OCI-LY1 (cell line): ENCODE measurements at regions not wholly inside any gene's neighbourhood (a gene's known extent, or its start where the extent isn't known, plus 50 kb on each side); places are given as distances from the start of the nearest gene placed in this dataset.

ENCODE experiments used
- H2AFZ ChIP-seq: fragments of 200-600 bp; sonication (generic), shearing (Covaris generic); 2 replicates; pipeline ENCODE4 v1.6.0; 2014; ENCODE audit warnings: antibody characterized with exemption, mild to moderate bottlenecking, low read length
- H3F3A ChIP-seq: fragments of 200-600 bp; sonication (generic), shearing (Covaris generic); 2 replicates; pipeline ENCODE4 v1.6.0; 2014; ENCODE audit warnings: mild to moderate bottlenecking, antibody characterized with exemption, low read length, moderate library complexity; ENCODE audit not compliant: insufficient read depth
- H3K27ac ChIP-seq: fragments of 200-600 bp; sonication (generic); 2 replicates; pipeline ENCODE4 v1.5.1; 2014; ENCODE audit warnings: low read length, mixed run types, mild to moderate bottlenecking, low read depth; ENCODE audit not compliant: poor library complexity, severe bottlenecking
- H3K27me3 ChIP-seq: fragments of 200-600 bp; sonication (generic); 2 replicates; pipeline ENCODE4 v1.6.0; 2014; ENCODE audit warnings: antibody characterized with exemption, mild to moderate bottlenecking, low read length, moderate library complexity; ENCODE audit not compliant: insufficient read depth
- H3K36me3 ChIP-seq: fragments of 200-600 bp; sonication (generic); 2 replicates; pipeline ENCODE4 v1.6.1; 2014; ENCODE audit warnings: mild to moderate bottlenecking, antibody characterized with exemption, low read length, moderate library complexity, mixed read lengths; ENCODE audit not compliant: insufficient read depth
- H3K4me1 ChIP-seq: fragments of 200-600 bp; sonication (generic); 2 replicates; pipeline ENCODE4 v1.5.1; 2014; ENCODE audit warnings: mild to moderate bottlenecking, low read length, moderate library complexity; ENCODE audit not compliant: insufficient read depth, severe bottlenecking
- H3K4me2 ChIP-seq: fragments of 200-600 bp; sonication (generic), shearing (Covaris generic); 2 replicates; pipeline ENCODE4 v1.6.1; 2014; ENCODE audit warnings: low read length
- H3K4me3 ChIP-seq: fragments of 200-600 bp; sonication (generic); 2 replicates; pipeline ENCODE4 v1.5.1; 2014; ENCODE audit warnings: low read length, low read depth, mild to moderate bottlenecking, mixed read lengths; ENCODE audit not compliant: poor library complexity, severe bottlenecking
- H3K79me2 ChIP-seq: fragments of 200-600 bp; shearing (Covaris generic); 2 replicates; pipeline ENCODE4 v1.6.1; 2016; ENCODE audit warnings: mixed run types, low read length, mixed read lengths; ENCODE audit not compliant: insufficient read depth
- H3K9ac ChIP-seq: fragments of 200-600 bp; sonication (generic), shearing (Covaris generic); 2 replicates; pipeline ENCODE4 v1.6.1; 2014; ENCODE audit warnings: mild to moderate bottlenecking, low read length, mixed read lengths
- H3K9me2 ChIP-seq: fragments of 200-600 bp; sonication (generic), shearing (Covaris generic); 2 replicates; pipeline ENCODE4 v1.6.1; 2014; ENCODE audit warnings: low read depth, mild to moderate bottlenecking, low read length, mixed read lengths
- H3K9me3 ChIP-seq: fragments of 200-600 bp; shearing (Covaris generic); 2 replicates; pipeline ENCODE4 v1.6.1; 2014; ENCODE audit warnings: low read length, mixed read lengths
- H4K20me1 ChIP-seq: fragments of 200-600 bp; sonication (generic), shearing (Covaris generic); 2 replicates; pipeline ENCODE4 v1.6.0; 2016; ENCODE audit warnings: mild to moderate bottlenecking, low read length; ENCODE audit not compliant: insufficient read depth
- EZH2 ChIP-seq: fragments of 200-600 bp; sonication (generic), shearing (Covaris generic); IDR thresholded peaks from 2 replicates; pipeline ENCODE4 v1.8.0; 2017; ENCODE audit warnings: borderline replicate concordance, mixed run types, mild to moderate bottlenecking, antibody characterized with exemption, low read length, moderate library complexity, mixed read lengths
- TF ChIP-seq, protein P1 (sequence below): fragments of 200-600 bp; sonication (generic), shearing (Covaris generic); IDR thresholded peaks from 2 replicates; pipeline ENCODE4 v1.5.1; 2017; ENCODE audit warnings: mild to moderate bottlenecking, antibody characterized with exemption, low read length, moderate library complexity, mixed read lengths

DNA sequence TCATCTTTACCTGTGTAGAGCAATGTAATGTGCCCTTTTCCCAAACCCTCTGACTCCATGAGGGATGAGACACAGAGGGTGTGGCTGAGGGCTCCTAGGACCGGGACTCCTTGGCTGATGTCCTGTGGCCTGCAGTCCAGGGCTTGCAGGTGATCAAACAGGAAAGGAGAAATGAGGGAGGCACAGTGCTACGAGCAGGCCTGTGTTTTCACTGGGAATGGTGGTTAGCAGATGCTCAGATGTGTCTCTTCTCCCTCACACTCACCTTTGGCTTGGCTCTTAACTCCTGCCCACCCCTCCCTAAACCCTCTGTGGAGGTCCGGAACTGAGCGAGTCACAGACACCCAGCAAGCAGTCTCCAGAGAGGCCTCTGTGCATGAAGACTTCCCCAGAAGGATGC is 254.4 kb downstream of the DAD1 start:
- Histone ChIP-seq H3K27me3 (no peaks in the 10 kb centered on the region), H3K27ac (no peak overlapping the region), H3K9ac (no peak overlapping the region), H3K36me3 (no peaks in the 10 kb centered on the region), H4K20me1 (no peaks in the 10 kb centered on the region), H3K4me1 (no peaks in the 10 kb centered on the region), H3K4me3 (no peak overlapping the region), H2AFZ (no peak overlapping the region), H3F3A (no peaks in the 10 kb centered on the region), H3K4me2 (no peak overlapping the region), H3K9me3 (peaks cover 2% of the 10 kb centered on the region; the same call in 1 of the 2 replicates), H3K9me2 (no peaks in the 10 kb centered on the region), H3K79me2 (no peaks in the 10 kb centered on the region)
- TF ChIP-seq, protein P1, sequence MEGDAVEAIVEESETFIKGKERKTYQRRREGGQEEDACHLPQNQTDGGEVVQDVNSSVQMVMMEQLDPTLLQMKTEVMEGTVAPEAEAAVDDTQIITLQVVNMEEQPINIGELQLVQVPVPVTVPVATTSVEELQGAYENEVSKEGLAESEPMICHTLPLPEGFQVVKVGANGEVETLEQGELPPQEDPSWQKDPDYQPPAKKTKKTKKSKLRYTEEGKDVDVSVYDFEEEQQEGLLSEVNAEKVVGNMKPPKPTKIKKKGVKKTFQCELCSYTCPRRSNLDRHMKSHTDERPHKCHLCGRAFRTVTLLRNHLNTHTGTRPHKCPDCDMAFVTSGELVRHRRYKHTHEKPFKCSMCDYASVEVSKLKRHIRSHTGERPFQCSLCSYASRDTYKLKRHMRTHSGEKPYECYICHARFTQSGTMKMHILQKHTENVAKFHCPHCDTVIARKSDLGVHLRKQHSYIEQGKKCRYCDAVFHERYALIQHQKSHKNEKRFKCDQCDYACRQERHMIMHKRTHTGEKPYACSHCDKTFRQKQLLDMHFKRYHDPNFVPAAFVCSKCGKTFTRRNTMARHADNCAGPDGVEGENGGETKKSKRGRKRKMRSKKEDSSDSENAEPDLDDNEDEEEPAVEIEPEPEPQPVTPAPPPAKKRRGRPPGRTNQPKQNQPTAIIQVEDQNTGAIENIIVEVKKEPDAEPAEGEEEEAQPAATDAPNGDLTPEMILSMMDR: no peak
- no peak for TF ChIP-seq EZH2

DNA sequence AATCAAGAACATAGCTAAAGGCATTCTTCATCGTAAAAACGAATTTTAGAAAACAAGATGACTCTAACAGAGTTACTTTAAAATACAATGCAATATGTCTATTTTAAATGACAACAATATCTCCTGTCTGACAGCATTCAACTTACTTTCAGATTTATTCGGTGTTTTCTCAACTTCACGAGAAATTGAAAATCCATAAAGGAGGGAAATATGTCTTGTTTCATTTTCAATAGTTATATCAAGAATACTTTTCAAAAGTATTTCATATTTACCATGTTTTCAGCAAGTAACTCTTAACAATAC is 254.8 kb downstream of the DAD1 start:
- H3F3A ChIP-seq: no peaks in the 10 kb centered on the region
- H3K36me3 ChIP-seq: no peaks in the 10 kb centered on the region
- H3K79me2 ChIP-seq: no peaks in the 10 kb centered on the region
- H3K4me1 ChIP-seq: no peaks in the 10 kb centered on the region
- H4K20me1 ChIP-seq: no peaks in the 10 kb centered on the region
- peaks cover 6% of the 10 kb centered on the region for H3K9me3 ChIP-seq
- H3K9ac ChIP-seq: no peak overlapping the region
- no peaks in the 10 kb centered on the region for H3K27me3 ChIP-seq
- H3K4me3 ChIP-seq: no peak overlapping the region
- no peak overlapping the region for H3K27ac ChIP-seq
- no peak for TF ChIP-seq EZH2
- TF ChIP-seq, protein P1: no peak
- no peak overlapping the region for H2AFZ ChIP-seq
- H3K4me2 ChIP-seq: no peak overlapping the region
- H3K9me2 ChIP-seq: no peaks in the 10 kb centered on the region

DNA sequence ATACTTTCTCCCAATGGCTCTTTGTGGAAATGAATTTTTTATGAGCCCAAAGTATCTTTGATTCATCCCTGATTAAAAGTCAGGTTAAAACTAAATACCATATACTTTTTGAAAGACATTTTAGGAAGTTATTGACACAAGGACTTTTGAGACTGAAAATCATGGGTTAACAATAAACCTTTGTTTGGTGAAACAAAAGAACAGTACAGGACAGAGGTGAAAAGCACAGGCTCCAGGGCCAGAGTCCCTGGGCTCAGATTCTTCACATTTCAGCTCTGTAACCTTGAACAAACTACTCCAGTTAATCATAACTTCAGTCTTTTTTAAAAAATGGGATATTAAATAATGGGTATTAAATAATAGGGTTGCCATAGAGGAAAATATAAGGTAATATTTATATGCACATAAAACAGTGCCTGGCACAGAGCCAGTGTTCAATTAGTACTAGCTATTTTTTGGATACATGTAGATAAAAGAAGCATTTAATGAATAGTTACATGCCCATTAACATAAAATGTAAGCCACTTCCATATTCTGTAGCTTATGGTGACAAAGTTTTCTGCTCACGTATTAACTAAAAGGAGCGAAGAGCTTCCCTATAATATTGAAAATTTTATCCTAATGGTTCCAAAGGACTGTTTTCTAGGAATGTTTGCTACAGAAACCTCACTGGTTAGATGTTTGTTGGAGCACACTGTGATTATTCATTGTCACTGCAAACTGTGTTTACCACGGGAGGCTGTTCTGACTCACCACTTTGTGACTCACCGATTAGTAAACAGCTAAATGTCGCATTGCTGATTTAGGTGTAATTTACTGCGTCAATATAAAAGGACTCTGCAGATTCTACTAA is 255.4 kb downstream of the DAD1 start:
- no peak for TF ChIP-seq EZH2
- TF ChIP-seq, protein P1: no peak
- Histone ChIP-seq H3K79me2 (no peaks in the 10 kb centered on the region), H4K20me1 (no peaks in the 10 kb centered on the region), H3K27ac (no peak overlapping the region), H3K36me3 (no peaks in the 10 kb centered on the region), H3K4me1 (no peaks in the 10 kb centered on the region), H3K9me3 (peaks cover 8% of the 10 kb centered on the region), H2AFZ (no peak overlapping the region), H3K9ac (no peak overlapping the region), H3K9me2 (no peaks in the 10 kb centered on the region), H3K4me3 (no peak overlapping the region), H3F3A (no peaks in the 10 kb centered on the region), H3K27me3 (no peaks in the 10 kb centered on the region), H3K4me2 (no peak overlapping the region)
